ENCODE measurements at regions not wholly inside any gene's neighbourhood (a gene's known extent, or its start where the extent isn't known, plus 50 kb on each side); places are given as distances from the start of the nearest gene placed in this dataset.
"Not testable (repeated sequence)": the region's sequence is repeated elsewhere in the genome, so short reads cannot be mapped to it uniquely, and the experiment has no call there.

GRCh38 chr2:228956701-228957474 is 314.2 kb downstream of the PID1 start:
- ATAC-seq = no peak
- no peak for DNase-seq (ENCODE audit: low spot score)

DNA sequence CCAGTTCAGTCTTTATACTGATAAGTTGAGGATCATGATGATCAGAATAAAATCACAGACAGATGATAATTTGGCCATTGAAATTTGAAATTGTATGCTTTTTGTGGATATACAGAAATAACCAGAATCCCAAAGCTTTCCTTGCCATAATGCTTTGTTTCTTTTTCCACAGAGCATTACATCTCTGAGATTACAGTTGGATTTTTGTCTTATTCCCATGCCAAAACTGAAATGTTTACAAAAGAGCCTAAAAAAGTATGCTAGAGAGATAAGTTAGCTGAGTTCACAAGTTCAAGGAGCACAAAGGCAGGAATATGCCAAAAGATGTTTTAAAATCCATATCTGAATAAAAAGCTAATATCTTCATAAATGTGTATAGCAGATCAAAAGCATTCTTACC is 321.3 kb downstream of the PID1 start:
- no peak for ATAC-seq
- no peak for DNase-seq (ENCODE audit: low spot score)

- no peak for ATAC-seq
- no peak for DNase-seq (ENCODE audit: low spot score)
Measured at GRCh38 chr2:228945710-228946109, 325.4 kb downstream of the PID1 start.

- DNase-seq (ENCODE audit: low spot score) = no peak
- ATAC-seq = no peak
Measured at GRCh38 chr2:228942856-228943255, 328.2 kb downstream of the PID1 start.

- ATAC-seq = no peak
- DNase-seq (ENCODE audit: low spot score) = no peak
Measured at GRCh38 chr2:228938629-228939028, 332.5 kb downstream of the PID1 start.

GRCh38 chr2:228927028-228928010 is 343.8 kb downstream of the PID1 start:
- no peak for ATAC-seq
- no peak for DNase-seq (ENCODE audit: low spot score)

DNA sequence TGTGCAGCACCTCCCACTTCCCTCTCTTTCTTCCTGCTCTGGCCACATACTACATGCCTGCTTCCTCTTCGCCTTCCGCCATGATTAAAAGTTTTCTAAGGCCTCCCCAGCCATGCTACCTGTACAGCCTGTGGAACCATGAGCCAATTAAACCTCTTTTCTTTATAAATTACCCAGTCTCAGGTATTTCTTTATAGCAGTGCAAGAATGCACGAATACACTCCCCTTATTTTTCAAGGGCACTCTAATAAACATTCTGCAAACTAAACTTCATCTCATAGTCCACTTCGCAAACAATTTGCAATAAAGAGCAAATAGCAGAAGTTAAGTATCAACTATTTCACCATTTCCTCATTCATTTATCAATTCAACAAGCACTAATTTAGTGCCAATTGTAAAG is 351.3 kb downstream of the PID1 start:
- DNase-seq (ENCODE audit: low spot score) (no peak), ATAC-seq (no peak)

DNA sequence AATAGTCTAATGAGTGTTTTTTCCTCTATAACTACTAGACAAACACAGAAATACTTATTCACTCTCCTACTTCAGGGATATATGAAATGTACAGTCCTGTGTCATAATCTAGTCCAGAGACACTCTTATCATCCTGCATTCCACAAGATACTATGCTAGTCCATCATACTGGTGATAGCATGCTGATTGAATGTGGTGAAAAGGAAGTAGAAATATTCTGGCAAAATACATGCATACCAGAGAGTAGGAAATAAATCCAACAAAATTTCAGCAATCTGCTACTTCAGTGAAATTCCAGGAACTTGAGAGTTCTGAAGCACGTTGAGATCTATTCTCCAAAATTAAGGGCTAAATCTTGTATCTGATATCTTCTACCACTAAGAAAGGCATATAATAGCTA is 353.9 kb downstream of the PID1 start:
- no peak for ATAC-seq
- no peak for DNase-seq (ENCODE audit: low spot score)

- ATAC-seq (no peak), DNase-seq (ENCODE audit: low spot score) (no peak)
Measured at GRCh38 chr2:228916416-228917090, 354.5 kb downstream of the PID1 start.

DNA sequence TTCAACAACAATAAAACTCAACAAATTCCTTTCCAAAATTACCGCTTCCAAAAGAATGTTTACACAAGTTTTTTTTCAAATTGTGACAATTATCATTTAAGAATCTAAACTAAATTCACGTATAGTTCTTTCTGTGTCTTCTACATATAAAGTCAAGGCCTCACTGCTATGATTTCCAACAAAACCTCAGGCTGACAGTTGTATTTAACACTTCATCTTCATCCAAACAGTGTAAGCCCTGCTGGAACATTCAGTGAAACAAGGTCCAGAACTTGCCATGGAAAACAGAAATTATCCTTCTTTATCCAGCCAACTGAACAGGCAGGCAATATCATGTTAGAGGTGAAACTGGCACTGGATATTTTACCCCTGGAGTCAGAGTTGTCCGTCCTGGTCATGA is 357.9 kb downstream of the PID1 start:
- DNase-seq (ENCODE audit: low spot score) = no peak
- no peak for ATAC-seq

GRCh38 chr2:228910872-228911271 is 360.2 kb downstream of the PID1 start:
- ATAC-seq; DNase-seq (ENCODE audit: low spot score): not testable (repeated sequence)

GRCh38 chr2:228902176-228902575 is 368.9 kb downstream of the PID1 start:
- no peak for DNase-seq (ENCODE audit: low spot score)
- no peak for ATAC-seq

DNA sequence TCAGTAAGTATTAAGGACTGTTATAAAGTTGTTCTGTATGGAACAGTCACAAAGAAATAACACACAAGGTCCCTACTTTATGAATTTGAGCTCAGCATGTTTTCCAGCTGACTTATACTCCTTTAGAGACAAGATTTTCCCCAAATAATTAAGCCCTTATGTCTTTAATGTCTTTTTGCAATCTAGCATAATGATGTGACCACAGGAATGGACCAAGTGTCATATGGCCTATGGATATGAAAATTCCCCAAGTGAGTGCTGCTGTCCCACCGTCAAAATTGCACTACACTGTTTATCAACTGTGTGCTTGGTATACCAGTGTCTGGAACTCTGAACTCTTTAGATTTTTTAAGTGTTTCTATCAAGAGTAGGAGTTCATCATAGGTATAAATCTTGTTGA is 369.6 kb downstream of the PID1 start:
- no peak for ATAC-seq
- no peak for DNase-seq (ENCODE audit: low spot score)

- no peak for DNase-seq (ENCODE audit: low spot score)
- ATAC-seq = no peak
Measured at GRCh38 chr2:228878138-228878537, 392.9 kb downstream of the PID1 start.

DNA sequence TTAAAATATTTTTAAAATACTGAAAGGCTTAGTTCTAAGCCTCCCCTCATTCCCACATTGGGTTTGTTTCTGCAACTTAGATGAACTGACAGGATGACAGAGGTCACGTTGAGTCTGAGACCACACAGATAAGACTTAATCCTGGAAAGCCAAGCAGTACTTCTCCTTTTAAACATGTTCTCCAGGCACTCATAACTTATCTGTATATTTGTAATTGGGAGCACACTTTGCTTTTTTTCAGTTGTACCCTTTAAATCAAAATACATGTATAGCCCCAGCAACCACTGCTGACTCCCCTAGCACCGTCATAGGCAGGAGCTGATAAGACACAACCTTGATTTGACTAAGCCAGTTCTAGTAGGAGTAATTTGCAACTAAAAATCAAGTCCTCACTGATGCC is 394.8 kb downstream of the PID1 start:
- DNase-seq (ENCODE audit: low spot score) = no peak
- ATAC-seq = no peak

- DNase-seq (ENCODE audit: low spot score) (no peak), ATAC-seq (no peak)
Measured at GRCh38 chr2:228875152-228875900, 395.8 kb downstream of the PID1 start.

DNA sequence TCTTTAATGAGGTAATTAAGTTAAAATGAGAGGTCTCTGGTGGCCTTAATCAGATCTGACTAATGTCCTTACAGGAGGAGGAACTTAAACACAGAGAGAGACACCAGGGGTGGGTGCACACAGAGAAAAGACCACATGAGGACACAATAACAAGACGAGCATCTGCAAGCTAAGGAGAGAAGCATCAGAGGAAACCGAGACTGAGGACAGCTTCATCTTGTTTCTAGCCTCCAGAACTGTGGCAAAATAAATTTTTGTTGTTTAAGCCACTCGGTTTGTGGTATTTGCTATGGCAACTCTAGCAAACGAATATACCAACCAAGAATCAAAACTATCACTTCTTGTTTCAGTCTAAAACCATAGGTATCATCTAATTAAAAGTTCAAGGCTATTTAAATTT is 400.1 kb downstream of the PID1 start:
- ATAC-seq = no peak
- DNase-seq (ENCODE audit: low spot score) = no peak

DNA sequence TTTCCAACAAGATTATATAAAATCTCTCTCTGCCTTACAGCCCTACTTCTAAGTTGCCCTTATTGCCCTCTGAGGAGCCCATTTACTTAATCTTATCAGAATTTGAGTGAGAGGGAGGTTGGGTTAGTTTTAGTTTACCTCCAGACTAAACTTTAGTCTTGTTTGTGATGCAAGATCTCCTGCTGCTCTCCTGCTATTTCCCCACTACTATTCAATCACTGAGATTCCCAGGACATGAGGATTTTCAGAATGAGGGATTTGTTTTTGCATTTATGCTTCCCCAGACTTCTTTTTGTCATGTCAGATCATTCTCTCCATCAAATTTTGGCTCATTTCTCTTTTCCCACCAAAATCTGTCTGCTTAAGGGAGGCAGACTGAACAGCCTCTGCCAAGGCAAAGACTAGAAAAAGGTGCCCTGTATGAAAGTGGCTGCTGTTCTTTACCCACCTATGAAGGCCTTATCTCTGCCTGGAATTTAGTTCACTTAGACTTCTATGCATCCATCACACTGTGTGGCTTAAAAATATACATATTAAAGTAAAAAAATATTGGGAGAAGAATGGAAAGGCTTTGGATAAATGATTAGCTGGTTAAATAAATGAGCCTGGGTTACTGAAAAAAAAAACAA is 401.3 kb downstream of the PID1 start:
- no peak for DNase-seq (ENCODE audit: low spot score)
- ATAC-seq = peak; percentile 84

- DNase-seq (ENCODE audit: low spot score) = no peak
- no peak for ATAC-seq
Measured at GRCh38 chr2:228867406-228867805, 403.7 kb downstream of the PID1 start.

DNA sequence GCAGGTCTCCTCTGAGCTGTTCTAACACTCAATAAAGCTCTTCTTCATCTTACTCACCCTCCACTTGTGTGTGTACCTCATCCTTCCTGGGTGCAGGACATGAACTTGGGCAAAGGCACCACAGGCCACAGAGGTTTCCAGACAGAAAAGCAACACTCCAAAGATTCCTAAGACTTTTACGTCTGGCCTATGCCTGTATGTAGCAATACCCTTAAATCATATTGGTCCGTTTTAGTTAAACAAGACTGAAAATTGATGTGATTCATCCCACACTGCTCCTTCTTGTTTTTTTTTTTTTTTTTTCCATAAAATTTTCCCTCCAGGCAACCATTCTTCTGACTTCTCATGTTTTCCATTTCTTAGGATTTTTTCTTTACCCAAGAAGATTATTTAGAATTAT is 404.3 kb downstream of the PID1 start:
- ATAC-seq (no peak), DNase-seq (ENCODE audit: low spot score) (no peak)

Measured in left lobe of liver (tissue), 2 donors.